GM21576 (cell line): ENCODE measurements at regions not wholly inside any gene's neighbourhood (a gene's known extent, or its start where the extent isn't known, plus 50 kb on each side); places are given as distances from the start of the nearest gene placed in this dataset.
"Not testable (repeated sequence)": the region's sequence is repeated elsewhere in the genome, so short reads cannot be mapped to it uniquely, and the experiment has no call there.

ENCODE experiments used
- ATAC-seq: cut with Tn5 transposase; IDR thresholded peaks from one replicate; pipeline ENCODE4 v1.9.1; 2021; ENCODE audit warnings: mild to moderate bottlenecking, moderate library complexity; ENCODE audit not compliant: unreplicated experiment

DNA sequence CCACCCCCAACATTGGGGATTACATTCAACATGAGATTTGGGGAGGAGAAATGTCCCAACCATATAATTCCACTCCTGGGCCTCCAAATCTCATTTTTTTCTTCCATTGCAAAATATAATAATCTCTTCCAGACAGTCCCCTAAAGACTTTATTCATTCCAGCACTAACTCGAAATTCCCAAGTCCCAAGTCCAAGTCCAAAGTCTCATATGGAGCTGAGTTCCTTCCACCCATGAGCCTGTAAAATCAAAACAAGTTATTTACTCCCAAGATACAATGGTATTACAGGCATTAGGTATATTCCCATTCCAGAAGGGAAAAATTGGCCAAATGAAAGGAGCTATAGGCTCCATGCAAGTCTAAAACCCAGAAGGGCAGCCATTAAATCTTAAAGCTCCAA lies 56.7 kb downstream of the P2RY1 start:
- no peak for ATAC-seq

DNA sequence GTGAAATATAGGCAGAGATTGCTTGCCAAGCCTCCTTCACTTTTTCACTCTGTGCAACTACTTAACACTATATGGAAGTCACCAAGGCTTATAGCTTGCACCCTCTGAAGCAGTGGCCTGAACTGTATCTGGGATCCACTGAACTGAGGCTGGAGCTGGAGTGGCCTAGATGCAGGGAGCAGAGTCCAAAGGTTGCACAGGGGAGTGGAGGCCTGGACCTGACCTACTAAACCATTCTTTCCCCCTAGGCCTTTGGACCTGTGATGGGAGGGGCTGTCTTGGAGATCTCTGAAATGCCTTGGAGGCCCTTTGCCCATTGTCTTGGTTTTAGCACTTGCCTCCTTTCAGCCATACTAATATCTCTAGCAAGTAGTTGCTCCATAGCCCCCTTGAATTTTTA lies 57.5 kb downstream of the P2RY1 start:
- ATAC-seq, result no peak

DNA sequence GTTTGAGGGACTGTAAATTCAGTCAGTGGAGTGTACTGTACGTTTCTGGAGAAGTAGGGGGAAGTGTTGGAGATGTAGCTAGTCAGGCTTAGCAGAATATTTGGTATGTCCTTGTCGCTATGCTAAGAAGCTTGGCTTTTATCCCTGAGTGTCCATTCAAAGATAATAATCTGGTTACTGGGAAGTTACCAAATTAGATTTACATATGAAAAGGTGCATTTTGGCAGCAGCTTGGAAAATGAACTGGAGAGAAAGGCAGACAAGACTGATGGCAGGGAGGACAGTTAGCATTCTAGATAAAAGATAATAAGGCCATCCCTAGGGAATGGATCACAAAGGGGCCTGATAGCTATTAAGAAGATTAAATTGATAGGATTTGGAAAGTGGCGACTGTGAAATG lies 58.7 kb downstream of the P2RY1 start:
- ATAC-seq, result no peak

DNA sequence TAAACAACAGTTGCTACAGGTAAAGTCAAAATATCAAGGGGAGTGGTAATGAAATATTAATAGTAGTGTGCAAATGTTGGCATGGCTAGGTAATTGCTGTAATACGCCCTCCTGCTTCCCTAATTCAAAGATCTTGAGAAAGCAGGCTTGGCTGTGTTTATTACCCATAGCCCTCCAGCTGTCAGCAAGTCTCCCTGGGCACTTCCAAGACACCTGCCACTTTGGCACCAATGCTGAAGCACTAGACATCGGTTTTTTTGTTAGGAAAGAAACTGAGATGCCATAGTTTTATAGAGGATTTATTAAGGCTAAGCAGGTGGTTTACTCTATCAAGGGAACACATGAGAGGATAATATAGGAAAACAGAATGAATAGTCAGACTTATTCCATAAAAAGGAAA lies 64.4 kb downstream of the P2RY1 start:
- ATAC-seq, result no peak

DNA sequence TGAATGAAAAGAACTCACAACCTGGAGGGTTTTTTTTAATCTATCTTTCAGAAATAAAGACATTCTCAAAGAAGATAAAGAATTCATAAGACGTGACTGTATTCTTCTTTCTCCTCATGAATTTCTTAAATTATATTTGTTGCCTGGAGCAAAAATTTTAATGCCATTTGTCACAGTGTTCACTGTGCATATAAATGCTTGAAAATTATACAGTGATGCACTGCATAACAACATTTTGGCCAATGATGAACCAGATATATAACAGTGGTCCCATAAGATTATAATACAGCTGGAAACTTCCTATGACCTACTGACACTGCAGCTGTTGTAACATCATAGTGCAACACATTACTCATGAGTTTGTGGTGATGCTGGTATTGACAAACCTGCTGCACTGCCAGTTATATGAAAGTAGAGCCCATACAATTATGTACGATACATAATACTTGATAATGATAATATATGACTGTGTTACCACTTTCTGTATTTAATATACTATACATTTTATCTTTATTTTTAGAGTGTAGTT lies 67.3 kb downstream of the P2RY1 start:
- ATAC-seq, result no peak

DNA sequence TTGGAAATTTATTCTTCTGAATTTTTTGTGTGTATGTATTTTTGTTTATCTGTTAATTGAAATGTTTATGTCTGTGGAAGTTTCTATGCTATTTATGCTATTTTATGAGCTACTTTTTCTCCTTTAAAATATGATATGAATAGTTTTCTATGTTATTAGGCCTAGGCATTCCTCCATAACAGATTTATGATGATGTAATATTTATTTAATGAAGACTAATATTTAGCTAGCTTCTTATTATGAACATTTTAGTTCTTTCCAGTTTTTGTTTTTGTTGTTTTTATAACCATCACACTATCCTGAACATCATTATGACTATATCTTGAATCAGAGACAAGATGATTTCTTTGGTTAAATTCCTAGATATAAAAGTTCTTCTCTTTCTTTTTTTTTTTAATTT lies 70.7 kb downstream of the P2RY1 start:
- no peak for ATAC-seq

DNA sequence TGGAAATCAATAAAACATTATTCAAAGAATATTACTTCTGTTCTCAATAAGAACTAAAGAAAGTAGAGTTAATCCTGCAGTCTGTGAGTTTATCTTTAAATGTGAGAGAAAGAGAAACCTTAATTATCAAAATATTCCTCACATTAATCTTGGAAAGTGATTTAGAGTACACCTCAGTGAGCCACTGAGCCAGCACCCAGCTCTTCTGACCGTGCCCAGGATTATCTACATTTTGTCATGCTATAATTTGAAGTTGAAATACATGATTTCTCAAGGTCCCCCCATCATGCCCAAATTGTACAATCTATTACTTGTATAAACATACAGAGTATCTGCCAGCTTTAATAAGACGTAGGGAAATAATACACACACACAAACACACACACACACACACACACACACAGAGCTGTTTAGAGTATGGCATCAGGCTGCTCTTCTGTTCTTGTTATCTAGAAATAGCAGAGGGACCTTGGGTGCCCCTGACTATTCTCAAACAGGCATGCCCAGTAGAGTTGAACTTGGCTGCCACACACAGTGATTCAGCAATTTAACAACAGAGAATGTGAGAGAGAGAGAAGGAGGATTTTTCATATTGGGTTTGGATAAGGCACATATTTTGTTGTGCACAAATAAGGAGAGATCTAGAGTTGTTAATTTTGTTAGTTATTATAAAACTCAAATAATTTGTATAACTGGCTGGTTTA lies 74.4 kb downstream of the P2RY1 start:
- ATAC-seq, result no peak

DNA sequence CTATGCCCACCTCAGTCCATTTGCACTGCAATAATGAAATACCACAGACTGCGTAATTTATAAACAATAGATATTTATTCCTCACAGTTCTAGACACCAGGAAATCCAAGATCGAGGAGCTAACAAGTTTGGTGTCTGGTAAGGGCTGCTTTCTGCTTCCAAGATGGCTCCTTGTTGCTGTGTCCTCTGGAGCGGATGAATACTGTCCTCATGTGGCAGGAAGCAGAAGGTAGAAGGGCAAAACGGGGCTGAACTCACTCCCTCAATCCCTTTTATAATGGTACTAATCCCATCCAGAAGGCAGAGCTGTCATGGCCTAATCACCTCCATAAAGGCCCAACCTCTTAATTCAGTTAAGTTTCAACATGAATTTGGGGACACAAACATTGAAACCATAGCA lies 75.3 kb downstream of the P2RY1 start:
- ATAC-seq, result no peak

DNA sequence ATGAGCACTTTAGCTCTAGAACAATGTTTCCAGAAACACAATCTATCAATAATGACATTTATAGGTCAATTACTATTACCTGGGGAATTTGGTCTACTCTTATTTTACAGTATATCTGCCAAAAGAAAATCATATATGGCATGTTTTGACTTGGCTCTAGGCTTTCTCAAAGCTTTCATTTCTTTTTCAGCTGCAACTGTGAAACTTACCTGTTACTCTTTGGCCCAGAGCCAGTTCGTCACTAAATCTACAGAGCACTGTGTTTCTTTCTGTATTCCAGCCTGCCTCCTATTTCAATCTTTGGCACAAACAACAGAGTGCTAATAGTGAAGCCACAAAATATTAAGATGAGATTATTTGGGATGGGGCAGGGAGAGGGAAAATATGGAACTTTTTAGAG lies 76.0 kb downstream of the P2RY1 start:
- ATAC-seq, result no peak

DNA sequence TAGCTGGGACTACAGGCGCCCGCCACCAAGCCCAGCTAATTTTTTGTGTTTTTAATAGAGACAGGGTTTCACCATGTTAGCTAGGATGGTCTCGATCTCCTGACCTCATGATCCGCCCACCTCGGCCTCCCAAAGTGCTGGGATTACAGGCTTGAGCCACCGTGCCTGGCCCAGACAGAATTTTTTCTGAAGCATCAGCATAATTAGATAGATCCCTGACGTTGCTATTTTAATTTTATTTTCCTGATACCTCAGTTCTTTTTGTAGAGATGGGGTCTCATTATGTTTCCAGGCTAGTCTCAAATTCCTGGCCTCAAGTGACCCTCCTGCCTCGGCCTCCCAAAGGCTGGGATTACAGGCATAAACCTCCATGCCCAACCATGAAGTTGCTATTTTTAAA lies 79.8 kb downstream of the P2RY1 start:
- not testable (repeated sequence) for ATAC-seq

DNA sequence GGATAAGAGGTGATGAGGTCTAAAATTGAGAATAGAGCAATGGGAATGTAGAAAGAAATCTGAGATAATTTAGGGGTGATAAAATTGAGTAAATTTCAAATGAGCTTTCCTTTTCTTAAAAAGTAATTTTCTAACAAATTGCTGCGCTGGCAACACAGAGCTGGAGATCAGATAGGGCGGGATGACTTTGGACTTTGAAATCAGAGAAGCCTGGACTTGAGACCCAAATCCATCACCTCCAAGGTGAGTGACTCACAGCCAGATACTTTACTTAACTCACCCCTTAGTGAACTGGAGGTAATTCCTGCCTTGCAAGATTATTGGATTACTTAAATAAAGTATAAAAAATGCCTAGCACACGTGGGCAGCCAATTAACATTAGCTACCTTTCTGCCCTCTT lies 80.8 kb downstream of the P2RY1 start:
- no peak for ATAC-seq

DNA sequence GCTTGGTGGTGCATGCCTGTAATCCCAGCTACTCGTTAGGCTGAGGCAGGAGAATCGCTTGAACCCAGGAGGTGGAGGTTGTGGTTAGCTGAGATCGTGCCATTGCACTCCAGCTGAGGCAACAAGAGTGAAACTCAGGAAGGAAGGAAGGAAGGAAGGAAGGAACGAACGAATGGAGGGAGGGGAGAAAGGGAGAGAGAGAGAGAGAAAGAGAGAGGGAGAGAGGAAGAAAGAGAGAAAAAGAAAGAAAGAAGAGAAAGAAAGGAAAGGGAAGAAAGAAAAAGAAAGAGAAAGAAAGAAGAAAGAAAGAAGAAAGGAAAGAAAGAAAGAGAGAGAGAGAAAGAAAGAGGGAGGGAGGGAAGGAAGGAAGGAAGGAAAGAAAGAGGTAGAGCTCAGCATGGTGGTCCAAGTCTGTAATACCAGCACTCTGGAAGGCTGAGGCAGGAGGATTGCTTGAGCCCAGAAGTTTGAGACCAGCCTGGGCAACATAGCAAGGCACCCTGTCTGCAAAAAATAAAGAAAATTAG lies 81.9 kb downstream of the P2RY1 start:
- no peak for ATAC-seq

DNA sequence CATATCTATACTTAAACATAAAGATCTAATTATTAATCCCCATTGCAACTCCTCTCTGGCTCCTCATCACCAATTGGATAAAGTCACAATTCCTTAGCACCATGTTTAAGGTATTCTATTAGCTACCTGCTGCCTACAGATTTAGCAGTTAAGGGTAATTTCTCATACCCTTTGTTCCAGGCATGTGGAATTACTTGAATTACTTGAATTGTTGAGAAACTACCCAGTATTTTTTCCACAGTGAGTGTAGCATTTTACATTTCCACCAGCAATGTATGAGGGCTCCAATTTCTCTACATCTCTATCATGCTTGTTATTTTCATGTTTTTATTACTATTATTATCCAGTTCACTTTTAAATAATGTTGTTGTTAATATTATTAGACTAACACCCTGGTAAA lies 86.4 kb downstream of the P2RY1 start:
- ATAC-seq, result no peak

DNA sequence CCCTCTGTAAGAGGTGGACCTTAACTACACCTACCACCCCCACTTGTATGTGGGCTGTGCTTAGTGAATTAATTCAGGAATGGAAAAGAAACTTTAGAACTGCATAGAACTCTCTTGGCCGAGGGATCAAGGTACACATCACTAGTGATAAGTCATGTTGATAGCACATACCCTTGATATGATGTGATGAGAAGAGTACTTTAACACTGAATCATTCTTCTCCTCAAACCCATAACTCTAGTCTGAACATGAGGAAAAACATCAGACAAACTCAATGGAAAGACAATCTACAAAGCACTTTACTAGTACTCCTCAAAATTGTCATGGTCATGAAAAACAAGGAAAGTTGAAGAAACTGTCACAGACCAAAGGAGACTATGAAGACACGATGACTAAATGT lies 87.6 kb downstream of the P2RY1 start:
- no peak for ATAC-seq

DNA sequence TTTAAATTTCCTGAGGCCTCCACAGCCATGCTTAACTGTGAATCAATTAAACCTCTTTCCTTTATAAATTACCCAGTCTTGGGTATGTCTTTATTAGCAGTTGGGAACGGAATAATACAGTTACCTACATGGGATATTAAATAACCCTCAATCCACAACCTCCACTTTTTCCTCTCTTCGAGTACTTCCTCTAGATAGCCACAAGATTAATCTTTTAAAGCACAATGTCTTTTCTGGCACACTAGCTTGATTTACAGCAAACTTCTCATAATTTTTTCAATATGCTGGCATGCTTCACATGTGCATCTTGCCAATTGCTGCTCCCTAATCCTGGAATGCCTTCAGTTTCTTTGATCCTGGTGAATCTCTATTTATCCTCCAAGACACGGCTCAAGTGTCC lies 92.2 kb downstream of the P2RY1 start:
- no peak for ATAC-seq

DNA sequence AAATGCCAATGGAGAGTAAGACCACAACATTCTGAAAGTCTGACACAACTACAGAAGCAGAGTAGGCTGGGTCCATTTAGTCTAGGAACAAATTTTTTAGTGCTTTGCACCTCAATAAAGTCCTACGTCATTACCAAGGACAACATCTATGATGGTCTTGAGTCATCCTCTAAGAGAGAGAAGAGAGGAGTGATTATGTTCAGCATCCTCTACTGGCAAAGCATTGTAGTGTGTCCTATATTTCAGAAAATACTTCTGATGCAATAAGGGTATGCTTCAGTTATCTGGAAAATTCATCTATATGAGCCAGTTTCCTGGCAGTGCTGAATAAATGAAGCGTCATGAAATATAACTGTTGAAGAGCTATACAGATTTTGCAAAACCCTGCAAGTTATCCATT lies 95.6 kb downstream of the P2RY1 start:
- no peak for ATAC-seq

DNA sequence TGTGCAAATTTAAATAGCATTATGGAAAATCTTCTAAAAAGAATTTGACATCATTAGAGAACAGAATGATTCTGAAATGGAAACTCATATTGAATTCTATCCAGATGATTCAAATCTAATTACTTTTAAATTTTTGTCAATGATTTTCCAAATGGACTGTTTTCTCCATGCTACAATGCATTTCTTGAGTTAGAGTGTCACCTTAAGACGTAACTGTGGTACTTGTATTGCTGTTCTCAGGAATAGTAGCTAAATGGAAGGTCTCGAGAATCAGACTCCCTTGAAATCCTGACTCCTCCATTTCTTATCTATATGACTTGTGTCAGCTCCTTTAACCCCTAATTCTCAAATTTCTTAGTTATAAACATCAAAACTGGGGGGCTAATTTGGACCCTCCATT lies 102.3 kb downstream of the P2RY1 start:
- no peak for ATAC-seq

DNA sequence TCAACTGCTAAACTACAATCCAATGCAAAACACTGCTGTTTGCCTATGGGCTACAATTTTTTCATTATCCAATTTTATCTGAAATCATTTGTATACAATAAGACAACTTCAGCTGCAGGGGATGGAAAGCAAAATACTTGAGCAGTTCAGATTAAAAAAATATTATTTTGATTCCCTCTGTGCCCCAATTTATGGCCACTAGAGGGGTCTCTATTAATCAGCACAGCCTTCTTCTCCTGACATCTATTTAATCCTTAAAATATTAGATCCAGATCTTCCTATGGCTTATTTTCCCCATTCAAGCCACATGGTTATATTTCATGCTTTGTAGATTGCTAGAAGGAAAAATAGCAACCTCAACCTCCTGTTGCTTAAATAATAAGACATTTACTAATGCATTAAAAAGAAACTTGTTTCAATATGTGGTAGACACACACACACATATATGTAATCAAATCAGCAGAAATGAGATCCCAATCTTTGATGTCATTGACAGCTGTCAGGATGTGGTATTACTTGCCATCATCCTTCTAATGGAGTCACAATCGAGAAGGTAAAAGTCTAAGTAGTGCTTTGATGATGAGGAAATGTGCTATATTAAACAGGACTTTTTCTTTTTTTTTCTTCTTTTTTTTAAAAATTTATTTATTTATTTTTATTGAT lies 104.2 kb downstream of the P2RY1 start:
- ATAC-seq, result no peak

DNA sequence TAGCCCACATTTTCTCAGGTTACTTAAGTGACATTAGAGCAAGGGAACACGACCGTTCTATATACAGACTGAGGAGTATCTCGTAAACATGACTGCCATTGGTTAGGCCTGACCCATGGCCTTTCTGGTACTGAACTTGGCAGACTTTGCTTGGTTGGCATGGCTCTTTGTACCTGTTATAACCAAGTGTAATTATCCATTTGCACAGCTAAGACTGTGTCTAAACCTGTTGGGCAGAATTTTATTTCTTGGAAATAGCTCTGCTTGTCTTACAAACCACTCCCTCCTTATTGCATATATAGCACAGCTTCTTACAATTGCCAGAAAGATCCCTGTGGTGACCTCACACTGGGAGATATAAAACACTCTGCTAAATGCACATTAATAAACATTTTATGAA lies 106.9 kb downstream of the P2RY1 start:
- ATAC-seq, result no peak

DNA sequence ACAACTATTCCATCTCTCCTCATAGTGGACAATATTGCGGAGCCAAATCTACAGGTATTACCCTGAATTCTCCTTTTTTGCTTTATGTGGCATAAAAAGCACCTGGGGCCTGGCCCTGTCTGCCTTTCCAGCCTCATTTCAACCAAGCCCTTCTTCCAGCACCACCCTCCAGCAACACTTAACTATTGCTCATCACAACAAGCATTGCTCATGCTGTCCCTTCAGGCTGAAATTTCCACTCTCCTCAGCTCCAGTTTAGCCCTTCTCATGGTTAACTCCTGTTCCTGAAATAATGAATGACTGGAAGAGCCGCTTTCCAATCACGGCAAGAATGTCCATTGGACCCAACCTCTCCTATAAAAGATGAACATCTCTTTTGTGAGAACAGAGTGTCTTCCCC lies 107.4 kb downstream of the P2RY1 start:
- no peak for ATAC-seq

DNA sequence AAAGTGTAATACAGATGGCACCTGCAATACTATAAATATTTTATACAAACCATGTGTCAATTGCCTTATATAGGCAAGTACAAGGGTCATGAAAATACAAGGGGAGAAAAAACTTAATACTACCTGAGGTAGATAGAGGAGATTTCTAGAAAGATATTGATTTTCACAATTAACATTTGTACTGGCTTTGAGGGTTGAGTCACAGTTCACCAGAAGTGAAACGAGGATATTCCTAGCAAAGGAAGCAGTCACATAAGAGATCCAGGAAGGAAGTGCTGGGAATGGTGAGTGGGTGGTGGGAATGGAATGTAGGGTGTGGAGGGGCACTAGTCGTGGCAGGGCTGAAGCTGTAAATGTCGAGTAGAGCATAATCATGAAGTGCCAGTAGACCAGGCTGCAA lies 108.7 kb downstream of the P2RY1 start:
- ATAC-seq, result no peak

DNA sequence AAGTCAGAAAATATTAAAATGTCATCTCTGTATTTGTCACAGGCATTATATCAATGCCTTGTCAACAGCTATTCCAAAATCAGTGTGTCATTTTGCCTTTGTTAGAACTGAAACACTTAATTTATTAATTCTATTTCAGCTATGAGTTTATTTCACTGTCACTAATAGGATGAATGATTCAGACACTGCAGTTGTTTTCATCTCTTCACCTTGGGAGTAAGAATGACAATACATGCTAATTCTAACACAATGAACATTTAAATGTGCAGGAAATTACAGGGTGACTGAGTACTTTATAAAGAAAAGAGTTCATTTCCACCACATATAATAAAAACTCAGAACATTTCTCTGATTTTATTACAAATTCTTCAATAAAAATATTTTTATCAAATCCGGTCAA lies 109.7 kb downstream of the P2RY1 start:
- ATAC-seq, result no peak
